GM18502 (cell line): ENCODE measurements at regions not wholly inside any gene's neighbourhood (a gene's known extent, or its start where the extent isn't known, plus 50 kb on each side); places are given as distances from the start of the nearest gene placed in this dataset.

Experiments
- ATAC-seq: cut with Tn5 transposase; IDR thresholded peaks from one replicate; pipeline ENCODE4 v1.9.1; 2021; ENCODE audit warnings: mild to moderate bottlenecking; ENCODE audit not compliant: unreplicated experiment, poor library complexity

DNA sequence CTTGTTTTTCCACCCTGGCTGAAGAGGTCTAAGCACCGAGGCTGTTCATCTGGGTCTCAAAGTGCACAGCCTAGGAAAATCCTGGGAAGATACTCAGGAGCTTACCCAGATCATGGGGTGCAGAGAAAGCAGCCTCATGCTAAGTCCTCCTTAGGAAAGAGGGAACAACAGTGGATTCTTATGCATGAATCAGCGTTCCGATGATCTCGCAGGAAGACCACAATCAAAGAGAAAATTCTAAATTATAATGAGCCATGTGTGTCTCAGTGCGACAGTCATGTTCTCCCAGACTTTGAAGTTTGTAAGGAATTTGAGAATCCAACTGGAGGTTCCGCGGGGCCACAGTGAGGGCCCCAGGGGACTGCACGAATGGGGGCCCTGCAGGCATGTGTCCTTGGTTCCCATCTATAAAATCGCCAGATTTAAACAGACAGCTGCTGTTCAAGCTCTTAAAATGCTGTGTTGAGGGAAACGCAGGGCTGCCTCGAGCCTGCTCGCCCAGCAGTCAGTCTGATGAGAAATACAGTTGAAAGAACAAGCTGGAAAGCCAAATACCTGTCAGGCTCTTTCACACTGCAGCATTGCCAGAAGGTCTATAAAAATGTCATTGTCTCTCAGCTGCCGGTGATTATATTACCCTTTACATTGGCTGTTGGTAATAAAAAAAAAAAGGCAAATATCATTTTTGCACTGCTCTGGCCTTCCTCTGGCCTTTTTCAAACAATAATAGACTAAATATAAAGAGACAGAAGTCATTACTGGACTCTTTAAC is 152.1 kb downstream of the PMP22 start:
- no peak for ATAC-seq

DNA sequence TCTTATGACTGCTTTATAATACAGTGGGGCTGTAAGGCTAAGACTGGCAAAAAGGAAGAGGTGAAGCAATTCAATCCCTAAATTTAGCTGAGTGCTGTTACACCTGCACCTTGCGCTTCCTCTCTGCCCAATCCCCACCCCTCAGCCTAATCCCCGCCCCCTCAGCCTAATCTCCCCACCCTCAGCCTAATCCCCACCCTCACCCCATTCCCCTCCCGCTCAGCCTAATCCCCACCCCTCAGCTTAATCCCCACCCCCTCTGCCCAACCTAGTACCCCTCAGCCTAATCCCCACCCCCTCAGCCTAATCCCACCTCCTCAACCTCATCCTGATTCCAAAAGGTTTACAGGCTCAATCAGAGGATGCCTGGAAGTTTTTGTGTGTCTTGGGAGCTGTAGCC is 155.5 kb downstream of the PMP22 start:
- ATAC-seq, result no peak

DNA sequence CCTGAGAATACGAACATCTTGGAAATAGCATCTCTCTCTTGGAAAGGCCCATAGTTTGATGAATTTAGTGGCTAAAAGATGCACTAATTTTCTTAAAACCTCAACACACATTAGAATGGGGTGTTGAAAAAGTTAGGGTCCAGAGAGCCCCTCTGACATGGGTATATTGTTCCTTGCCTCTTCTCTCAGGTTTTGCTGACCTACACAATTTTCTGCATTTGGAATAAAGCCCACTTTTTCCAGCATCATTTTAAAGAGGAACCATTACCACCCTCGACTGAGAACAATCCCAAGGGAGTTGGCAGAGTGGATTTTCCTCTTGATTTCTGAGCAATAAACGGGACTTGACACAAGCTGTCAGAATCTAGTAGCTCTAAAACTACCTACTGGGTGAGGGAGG is 156.1 kb downstream of the PMP22 start:
- no peak for ATAC-seq

DNA sequence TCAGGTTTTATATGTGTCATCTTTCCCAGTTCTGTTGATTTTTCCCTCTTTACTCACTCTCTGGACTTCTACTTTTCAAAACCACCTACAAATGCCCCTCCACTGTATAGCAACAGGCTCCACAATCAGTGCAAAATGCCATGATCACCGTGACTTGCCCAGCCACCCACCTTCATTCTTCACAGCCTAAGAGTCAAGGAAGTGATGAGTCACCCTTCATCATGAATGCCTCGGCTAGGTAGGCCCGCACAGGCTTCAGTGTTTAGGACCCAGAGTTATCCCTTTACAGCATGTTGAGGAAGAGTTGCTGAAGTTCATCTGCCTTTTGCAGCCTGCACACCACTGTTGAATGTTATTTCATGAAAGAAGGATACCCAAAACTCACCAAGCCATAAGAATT is 158.6 kb downstream of the PMP22 start:
- no peak for ATAC-seq

DNA sequence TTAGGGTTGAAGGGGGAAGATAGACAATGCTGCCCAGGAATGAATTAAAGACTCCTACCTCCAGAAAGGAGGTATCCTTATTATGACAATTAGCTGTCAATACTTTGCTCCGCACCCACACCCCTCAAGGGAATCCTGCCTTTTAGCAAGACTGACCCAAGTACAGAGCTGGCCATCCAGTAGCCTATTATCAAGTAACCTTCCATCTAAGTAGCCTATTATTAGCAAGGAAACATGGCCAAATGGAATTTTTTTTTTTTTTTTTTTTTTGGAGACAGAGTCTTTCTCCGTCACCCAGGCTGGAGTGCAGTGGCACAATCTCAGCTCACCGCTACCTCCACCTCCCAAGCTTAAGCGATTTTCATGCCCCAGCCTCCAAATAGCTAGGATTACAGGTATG is 161.3 kb downstream of the PMP22 start:
- ATAC-seq, result no peak

DNA sequence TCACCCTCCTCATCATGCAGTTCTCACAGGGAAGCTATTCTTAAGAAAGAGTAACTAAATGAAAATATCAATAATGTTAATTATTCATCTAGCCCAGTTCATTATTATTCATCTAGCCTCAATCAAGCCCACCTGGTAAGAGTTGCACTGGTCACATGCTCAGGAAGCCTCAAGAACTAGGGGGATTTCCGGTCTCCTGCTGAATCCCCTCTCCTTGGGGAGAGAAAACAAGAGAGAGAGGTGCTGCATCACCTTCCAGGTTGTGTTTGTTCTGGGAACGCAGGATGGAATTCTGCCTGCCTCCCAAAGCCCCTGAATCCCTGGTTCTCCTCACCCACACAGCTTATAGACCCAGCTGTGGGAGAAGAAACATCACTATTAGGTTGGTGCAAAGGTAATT is 164.0 kb downstream of the PMP22 start:
- no peak for ATAC-seq

DNA sequence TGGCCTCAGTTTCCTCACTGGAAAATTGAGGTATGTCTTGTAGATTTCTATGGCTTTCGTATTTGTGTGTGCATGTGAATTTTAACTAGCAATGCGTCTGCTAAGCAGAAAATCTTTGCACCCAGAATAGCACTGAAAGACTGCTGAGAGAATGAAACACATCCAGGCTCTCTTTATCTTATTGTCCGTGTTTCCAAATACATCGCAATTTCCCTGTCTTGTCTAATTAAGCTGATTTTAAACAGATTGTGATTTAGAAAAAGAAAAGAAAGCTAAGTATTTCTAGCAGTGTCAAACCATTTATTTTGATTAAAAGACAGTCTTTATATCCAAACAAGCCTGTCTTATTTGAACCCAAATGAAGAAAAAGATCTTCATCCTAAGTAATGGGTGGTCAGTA is 168.6 kb downstream of the PMP22 start:
- ATAC-seq, result no peak

DNA sequence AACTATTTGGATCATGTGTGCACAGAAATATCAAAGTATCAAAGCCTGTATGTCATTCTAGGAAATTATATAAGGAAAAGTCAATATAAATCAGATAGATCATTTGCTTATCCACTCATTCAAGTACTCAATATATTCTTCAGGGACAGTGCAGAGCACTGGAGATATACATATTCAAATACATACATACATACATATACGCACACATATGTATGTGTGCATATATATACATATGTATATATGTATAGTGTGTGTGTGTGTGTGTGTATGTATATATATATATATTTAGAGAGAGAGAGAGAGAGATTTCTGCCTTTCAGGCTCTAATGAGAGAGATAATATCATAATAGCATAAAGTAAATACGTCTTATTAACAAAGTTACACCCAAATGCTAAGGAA is 169.2 kb downstream of the PMP22 start:
- no peak for ATAC-seq

DNA sequence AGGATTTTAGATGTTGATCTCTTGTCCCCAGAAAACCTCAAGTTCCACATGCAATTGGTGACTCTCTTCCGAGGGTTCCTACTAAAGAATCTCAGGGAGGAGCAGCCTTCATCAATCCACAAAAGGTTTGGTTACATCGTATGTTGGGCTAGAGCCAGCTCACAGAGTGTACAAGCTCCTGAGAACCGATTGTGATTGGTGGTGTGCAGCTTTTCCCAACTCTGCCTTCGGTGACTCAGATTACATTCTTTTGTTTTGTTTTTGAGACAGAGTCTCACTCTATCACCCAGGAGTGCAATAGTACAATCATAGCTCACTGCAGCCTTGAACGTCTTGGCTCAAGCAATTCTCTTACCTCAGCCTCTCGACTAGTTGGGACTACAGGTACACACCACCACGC is 172.4 kb downstream of the PMP22 start:
- ATAC-seq, result no peak

DNA sequence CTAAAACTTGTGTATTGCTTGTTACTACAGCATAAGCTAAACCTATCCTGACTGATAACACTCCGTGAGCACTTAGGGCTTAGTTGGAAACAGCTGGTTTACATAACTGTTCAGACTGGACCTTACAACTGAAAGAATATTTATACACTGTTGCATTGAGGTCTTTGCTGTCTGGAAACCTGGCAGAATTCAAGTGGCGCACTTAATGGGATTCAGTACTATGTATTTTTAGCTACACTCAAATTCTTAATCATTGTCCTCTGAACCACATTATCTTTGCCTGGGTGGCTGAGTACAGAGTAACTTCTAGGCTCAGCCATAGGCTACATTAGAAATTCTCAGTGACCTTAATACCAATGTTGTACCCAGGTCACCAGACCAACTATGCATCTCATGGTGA is 172.9 kb downstream of the PMP22 start:
- ATAC-seq, result no peak

DNA sequence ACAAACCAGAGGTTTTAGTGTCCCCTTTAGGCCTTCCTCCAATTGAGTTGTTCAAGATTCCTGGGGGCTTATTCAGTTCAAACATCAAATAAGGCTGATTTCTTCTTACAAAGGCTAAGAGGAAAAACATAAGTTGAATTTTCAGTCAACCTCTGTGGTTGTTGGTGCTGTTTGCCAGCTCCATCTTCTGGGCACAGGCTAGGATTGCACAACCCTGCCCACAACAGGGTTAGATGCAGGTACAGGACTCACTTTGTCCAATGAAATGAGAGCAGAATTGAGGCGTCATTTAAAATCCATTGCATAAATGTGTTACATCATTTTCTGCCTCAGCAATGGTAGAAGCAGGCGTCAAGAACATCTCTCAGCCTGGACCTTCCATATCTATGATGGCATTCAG is 173.3 kb downstream of the PMP22 start:
- ATAC-seq, result no peak

DNA sequence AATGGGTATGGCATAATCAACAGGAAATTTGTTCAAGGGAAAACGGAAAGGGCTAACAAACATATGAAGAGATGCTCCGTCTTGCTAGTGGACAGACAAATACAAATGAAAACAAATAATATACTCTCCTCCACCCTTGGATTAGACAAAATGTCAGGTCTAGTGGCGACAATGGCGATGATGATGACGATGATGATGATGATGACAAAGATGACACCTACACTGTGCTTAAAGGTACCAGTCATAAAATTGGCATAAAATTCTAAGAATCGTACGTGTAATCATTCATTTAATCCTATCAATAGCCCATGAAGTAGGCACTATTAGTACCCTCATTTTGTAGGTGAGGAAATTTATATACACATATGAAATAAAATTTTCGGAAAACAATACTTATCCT is 174.6 kb downstream of the PMP22 start:
- ATAC-seq, result no peak

DNA sequence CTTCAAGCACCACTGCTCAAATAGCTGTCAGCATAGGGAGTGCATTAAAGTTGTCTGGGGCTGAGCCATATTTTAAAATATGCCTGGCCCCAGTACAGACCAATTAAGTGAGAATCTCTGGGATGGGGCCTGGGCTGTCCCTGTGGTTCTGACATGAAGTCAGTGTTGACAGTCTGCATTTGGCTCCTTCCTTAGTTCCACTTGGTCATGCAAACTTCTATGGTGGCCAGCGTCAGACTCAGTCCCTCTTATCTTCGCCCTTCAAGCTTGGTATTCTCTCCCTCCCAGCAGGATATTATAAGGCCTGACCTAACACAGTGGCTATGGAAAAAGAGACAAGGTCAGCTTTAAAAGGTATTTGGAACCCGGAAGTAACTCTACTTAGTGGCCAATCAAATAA is 177.2 kb downstream of the PMP22 start:
- ATAC-seq, result no peak

DNA sequence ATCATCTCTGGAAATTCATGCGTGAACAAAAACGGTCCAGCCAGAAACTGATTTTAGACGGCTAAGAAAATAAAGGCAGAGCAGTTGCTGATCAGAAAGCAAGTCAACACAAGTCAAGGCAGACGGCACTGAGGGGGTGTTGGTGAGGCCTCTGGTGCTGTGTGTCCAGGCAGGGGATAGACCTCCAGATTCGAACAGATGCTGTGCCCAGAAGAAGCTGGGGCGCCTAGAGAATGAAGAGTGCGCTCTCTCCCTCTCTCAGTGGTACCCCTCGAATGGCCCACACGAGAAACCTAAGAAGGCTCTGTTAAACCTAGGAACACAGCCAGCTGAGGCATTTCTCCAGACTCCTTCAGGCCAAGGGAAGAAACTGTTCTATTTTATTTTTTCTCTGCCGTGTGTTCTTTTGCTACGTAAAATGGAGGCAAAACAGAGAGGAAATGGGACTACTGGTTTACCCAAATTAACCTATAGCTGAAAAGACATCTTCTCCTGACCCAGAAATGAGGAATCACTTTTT is 178.3 kb downstream of the PMP22 start:
- no peak for ATAC-seq

DNA sequence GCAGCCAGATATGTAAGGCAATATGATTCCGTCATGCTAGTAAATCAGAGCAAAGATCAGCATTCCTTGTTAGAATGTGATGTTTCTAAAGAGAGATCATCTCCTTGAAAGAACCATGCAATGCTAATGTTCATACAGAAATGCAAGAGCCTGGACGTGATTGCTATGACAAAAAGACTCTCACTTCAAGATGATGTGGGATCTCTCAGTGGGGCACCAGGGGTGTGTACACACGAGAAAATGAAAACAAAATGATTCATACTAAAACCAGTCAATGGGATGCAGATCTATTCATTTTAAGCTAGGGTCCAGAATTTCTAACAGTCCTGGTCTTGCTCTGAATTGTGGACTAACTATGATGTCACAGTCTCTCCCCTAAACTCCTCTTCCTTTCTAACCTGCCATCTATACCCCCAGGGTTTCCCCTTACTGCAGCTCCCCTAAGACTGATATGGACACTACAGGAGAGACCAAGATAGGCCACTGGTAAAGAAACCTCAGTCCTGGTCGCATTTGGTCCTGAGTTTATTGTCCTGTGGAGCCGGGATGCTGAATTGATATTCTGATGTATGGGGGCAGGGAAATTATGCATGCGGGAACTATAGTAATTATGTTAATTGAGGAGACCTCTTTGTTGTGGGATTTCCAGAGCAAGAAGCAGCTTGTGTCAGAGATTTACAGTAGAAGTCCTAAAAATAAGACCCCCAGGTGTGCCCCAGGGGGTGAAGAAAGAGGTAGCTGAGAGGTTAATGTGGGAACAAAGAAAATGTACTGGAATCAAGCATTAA is 179.0 kb downstream of the PMP22 start:
- ATAC-seq, result no peak

DNA sequence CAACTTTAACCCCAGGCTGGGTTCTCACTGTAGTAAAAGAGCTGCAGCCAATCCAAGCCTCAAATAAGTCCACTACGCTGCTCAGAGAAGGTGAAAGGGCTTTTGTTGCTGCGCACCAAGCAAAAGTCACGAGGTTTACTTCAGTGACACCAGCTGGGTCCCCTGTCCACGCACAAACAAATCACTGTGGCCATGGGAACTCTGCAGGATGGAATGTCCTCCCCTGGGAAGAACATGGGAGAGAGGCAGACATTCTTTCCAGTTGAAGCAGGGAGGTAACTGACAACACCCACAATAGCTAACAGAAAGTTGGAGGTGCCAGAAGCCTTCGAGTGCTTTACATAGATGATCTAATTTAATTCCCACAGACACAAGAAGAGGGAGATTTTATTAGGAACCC is 181.9 kb downstream of the PMP22 start:
- no peak for ATAC-seq

DNA sequence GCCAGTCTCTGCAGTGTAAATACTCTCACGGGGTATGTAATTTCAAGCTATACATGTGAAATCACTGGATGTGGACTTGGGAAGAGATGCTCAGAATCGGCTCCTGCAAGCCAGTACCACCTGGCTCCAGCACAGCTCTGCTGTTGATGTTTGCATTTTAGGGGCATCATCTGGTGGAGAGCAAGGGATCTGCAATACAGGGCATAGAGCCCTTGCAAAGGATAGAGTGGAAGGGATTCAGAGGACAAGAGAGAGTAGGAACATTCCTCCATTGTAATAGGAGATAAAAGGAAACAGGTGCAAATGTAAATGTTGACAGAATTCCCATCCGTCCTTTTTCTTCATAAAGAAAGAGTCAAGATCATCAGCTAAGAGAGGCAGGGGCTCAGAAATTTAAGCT is 184.1 kb downstream of the PMP22 start:
- no peak for ATAC-seq

DNA sequence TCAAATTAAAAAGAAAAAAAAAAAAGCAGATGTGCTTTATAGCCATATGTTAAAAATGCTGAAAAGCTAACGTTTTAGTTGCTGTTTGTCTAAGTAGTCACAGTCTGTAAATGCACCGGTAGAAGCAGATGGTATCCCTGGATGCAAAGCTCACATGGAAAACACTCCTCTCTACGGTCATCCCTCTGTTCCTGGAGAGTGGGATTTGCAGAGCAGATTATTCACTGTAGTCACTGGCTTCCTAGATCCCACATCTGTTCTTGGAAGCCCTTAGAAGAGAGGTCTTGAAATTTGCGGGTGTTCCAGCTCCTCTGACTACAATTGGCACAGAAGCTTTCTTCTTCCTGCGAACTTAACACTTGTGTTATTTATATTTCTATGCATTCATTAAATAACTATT is 186.6 kb downstream of the PMP22 start:
- no peak for ATAC-seq

DNA sequence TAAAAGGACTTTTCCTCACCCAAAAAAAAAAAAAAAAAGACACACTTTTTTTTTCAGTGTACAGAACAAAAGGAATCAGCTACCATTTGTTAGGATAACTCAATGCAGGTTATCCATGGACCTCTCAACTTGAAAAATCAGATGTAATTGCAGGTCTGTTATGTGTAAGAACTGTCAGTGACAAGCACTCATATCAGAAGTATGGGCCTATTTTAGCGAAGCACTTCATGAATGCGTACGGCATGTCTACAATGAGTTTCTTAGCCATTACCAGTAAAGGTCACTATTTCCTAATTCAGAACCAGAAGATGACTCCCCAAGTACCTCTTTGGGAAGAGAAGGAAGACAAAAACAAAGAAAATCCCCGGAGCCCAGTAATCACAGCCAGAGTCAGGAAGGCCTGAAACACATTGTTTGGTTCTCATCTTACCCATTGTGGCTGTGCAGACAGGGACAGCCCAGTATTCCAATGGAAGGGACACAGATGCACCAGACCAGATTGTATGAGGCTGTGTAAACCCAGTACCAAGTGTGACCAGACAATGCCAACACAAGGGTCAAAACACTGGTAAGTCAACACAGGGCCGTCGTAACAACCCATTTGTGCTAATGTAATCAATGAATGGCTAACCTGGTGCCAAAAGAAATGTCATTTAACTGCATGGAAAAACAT is 188.0 kb downstream of the PMP22 start:
- ATAC-seq, result no peak

DNA sequence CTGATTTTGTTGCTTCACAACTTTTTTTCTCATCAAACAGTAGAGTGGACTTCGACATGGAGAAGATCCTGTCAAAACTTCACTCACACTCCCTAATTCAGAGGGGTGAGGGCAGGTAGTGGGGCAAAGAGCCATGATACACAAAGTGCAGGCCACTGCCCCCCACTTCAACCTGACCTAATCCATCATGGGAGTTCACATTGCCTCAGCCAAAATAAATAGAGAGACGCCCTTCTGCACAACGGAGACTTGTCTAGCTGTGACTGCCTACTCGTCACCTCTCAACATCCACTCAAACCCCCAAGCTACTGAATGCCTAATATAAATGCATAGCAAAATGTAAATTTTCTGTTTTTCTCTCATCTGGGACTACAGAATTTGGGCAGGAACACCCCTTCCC is 213.2 kb downstream of the PMP22 start:
- ATAC-seq, result no peak

DNA sequence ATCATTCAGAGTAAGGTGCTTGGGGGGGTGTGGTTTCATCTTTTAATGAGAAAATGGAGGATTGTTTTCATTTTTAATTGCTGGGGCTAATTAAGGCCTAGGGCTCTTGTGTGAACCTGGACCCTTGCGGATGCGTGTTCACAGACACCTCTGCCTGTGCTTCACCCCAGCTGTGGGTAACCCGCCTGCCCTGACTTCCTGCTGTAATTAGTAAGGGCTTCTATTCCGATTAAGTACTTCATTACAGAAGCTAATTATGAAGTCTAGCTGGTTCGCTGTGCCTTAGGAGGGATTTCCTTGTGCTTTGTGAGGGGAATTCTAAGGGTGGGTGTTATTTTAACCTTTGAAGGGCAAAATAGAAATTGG is 215.3 kb downstream of the PMP22 start:
- ATAC-seq, result no peak
